NCI-H82 treated with DMSO at 0.1 percent for 48 hours (cell line): ENCODE measurements at regions not wholly inside any gene's neighbourhood (a gene's known extent, or its start where the extent isn't known, plus 50 kb on each side); places are given as distances from the start of the nearest gene placed in this dataset.

ENCODE experiments used
- DNase-seq: peaks from one replicate; lab custom pipeline; 2025; ENCODE audit not compliant: unreplicated experiment; lab: John Stamatoyannopoulos, UW

DNA sequence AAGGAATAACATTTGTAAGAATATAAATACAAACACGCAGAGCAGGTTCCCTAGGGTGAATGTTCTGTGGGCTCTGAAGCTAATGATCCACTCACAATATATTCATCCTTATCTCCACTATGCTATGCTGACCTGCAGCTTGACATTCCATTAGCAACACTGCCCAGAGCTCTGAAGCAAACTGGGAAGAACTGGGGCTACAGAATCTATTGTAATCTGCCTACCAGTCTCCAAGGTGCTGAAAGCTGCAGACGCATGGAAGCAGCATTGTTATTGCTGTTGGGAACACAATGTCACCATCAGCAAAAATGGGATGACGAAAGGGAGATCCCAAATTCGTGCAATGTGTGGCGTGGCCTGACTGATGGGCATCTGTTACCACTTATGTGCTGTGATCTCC lies 316.7 kb upstream of the RORA start:
- DNase-seq: no peak

DNA sequence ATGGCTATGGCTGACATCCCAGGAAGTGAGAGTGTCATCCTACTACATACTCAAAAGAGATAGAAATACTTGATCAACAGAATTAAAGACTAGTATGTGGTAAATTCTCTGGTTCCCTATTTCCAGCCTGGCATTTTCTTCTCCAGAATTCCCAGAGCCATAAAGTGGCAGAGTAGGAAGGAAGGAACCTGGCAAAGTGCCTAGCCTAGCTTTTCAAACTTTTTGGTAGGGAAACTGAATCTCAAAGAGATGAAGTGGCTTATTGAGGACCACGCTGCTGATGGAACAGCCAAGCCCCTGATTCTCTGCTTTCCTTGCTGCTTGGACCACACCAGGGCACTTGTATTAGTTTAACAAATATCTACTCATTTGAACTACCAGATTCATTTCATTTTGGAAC lies 312.4 kb upstream of the RORA start:
- DNase-seq: no peak

DNA sequence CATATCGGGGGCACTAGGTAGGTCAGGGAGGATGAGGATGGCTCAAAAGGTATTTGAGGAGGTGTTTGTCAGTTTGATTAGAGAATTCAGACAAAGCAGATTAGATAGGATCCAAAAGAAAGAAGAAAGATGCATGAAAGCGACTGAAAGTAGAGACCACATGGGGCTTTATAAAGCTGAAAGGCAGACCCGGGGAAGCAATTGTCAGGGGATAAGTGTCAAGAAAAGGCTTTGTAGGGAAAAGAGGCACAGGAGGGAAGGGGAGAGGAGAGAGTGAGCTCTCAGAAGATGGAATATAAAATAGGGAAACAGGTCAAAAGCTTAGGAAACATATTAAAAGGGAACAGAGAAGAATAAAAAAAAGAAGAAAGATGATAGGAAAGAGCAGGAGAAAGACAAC lies 308.2 kb upstream of the RORA start:
- no peak for DNase-seq

DNA sequence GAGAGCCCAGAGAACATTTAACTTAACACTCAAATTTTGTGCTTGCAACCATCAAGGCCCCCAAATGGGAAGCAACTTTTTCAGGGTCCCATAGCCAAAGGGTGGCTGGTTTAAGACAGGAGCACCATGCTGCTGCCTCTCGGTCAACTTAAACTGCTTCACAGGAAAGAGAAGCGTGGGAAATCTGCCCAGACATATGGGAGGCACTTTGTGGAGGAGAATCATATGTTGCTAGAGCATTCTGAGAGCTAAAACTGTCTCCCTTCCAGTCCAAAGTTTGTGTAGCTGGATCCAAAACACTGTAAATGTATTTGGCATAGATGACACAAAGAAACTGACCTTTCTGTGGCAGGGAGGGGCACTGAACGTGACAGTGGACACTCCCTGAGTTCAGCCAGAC lies 305.9 kb upstream of the RORA start:
- DNase-seq: no peak

DNA sequence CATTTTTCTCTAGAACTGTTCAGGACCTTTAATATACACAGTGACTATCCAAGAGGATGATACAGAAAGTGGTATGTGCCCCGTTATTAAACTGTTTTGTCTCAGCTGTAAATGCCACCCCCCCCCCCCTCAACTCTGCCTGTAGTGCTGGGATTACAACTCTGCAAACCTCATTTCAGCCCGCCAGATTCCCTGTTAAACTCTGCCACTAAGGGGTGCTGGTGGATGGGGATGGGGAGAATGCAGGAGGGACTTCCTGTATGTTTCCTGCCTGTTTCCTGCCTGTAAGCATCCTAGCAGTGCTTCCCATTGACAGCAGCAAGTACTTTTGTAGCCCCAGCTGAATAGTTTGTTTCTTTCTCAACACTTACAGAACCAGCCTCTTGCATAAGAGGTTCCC lies 301.7 kb upstream of the RORA start:
- peak; percentile 15 for DNase-seq

DNA sequence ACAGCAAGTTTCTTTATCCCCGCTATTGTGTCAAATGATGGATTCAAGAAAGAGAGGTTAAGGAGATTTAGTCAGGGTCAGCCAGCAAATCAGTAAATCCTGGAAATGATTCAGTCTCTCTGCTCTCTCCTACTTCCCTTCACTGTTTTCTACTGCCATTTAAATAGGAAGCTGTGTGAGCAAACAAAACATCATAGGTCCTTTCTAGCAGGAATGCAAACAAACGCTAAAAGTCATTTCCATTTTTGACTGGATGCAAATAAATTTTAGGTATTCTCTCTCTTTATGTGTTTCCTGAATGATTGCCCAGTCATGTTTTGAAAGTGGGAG lies 299.4 kb upstream of the RORA start:
- no peak for DNase-seq

DNA sequence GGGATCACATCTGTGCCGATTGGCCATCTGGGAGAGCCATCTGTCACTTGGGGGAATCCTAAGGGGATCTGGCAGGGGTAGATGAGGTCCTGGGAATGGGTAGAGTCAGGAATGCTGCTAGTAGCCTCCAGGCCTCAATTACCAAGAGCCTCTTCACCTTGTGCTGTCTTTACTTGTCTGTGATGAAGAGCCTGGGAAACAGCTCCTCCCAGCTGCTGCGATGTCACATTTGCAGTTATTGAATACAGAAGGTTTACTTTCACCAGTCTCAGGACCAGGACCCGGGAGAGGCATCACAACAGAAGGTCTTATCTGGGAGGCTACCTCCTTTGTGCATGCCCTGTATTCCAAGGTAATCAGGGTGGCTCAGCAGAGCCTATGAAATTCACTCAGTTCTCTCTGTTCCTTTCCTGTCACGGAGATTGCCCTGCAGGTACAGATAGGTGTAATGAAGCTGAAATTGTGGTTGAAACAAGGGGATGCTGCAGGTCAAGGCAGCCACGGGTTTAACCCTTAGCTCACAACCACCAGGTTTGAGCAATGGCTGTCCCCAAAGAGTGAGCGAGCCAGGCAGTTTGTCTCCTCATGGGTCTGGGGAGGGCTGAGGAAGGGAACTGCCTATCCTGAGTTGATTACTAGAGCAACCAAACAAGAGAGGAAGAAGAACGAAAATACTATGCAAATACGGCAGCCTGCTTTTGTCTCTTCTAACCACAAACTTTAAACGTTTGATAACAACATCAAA lies 298.9 kb upstream of the RORA start:
- DNase-seq: peak; percentile 80

DNA sequence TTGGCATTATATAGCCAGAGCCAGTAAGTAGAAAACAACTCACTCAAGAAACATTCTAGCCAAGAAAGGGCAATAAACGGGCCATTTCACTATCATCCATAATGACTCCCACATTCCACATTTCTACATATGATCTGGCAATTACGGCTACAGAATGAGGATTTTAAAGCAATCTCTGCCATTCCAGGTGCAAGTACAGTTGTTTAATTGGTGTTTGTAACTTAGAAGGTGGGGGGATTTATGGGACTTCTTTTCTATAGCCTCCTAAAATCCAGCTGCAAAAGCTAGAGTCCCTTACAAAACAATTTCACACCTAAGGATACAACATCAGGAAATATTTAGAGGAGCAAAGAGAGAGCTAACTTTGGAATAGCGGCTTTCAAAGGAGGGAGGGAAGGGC lies 295.4 kb upstream of the RORA start:
- no peak for DNase-seq

DNA sequence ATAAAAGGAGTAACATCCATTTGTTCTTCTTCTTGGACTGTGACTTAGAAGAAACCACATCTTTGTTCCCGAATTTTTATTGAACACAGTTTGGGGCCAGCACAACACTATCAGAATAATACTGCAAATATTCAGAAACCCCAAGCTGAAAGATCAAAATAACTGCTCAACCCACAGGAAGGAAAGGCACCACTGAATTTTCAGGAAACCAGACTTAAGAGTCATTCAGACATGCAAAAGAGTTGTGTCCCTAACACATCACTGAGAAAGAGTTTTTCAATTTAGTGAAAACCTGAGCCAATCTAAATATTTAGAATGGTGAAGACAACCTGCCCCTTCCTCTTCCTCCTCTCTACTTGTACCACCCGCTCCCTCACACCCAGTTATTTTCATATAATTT lies 295.0 kb upstream of the RORA start:
- no peak for DNase-seq

DNA sequence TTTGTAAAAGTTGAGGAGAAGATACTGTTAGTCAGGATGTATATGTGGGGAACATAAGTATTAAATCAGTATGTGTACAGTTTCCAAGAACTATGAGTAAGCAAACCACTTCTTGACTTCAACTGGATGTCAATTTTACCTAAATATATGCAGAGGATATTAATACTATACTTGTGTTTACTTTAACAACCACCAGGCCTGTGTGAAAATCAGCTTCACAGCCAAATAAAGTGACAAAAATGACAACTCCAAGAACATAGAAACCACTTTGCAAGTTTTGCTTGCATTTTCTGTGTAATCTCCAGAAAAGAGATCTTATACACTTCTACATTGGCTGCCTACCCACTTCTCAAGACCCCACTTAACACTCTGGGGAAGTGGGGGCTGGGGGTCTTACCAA lies 293.3 kb upstream of the RORA start:
- no peak for DNase-seq

DNA sequence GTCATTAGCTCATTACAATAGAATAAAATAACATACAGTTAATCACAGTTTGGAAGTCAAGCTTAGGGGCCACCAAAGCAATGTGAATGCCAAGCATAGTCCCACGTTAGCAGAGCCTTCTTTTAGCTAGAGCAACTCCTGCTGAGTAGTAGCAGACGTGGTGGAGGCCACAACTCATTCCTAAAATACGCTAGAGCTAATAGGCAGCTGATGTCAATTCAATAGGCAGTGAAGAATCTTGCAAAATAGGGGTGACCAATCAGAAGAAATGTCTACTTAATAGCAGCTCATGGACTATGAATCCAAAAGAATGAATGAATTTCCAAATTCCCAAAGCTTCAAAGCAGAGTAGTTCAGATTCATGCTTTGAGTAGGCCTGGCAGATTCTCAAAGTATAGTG lies 292.9 kb upstream of the RORA start:
- DNase-seq: no peak

DNA sequence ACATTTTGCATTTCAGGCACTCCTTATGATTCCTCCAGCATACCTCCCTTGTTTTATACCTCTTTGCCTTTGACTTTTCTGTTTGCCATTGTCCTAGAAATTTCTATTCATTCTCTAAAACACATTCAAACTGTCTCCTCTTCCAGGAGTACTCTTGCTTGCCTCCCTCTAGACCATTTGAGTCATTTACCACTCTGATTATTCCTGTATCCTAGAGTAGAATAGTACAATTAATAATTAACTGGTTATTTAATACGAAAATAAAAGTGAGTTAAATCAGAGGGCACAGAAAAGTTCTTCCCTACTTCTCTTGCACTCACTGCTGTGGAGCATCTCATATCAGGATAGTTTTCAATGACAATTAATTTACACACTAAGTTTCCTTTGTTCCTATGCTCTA lies 290.2 kb upstream of the RORA start:
- no peak for DNase-seq

DNA sequence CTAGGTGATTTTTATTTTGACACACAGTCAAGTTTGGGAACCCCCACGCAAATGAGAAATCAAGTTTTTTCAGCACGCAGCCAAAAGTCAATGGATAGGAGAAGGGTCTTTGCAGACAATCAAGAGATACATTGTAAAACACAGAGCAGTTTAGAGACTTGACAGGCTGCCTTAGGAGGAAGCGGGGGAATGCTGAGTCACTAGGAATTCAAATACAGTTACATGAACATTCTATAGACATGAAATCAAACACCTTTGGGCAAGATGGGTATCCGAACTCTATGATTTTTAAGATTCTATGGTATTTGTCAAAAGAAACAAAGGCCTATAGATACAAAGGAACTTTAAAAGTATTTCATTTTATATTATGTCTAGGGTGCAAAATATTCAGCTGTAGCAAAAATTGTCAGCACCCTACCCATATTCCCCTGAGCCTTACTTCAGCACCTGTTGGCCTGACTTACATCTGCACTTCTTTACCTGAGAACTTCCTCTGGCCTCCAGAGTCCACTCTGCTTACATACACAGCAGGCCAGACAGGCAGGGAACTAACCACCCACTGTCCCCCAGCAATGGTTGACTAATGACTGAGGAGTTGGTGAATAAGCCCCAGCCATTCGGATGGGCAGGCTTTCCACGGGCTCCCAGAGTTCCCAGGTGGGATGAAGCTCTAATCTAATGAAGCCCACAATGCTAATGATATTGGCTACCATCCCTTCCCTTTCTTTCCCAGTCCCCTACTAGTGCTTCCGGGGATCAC lies 289.3 kb upstream of the RORA start:
- no peak for DNase-seq

DNA sequence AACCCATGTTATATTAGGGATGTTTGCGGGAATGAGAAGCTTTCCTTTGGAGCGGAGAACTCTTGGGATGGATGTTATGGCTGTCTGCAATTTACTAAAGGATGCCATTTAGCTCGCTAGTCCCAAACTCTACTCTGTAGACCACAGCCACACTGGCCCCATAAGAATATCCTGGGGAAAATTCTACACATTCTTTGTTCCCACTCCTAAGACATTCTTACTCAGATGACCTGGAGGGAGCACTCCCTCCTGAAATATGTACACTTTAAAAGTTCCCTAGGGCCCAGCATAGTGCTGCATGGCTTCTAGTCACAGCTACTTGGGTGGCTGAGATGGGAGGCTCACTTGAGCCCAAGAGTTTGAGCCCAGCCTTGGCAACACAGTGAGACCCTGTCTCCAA lies 288.7 kb upstream of the RORA start:
- DNase-seq: no peak

DNA sequence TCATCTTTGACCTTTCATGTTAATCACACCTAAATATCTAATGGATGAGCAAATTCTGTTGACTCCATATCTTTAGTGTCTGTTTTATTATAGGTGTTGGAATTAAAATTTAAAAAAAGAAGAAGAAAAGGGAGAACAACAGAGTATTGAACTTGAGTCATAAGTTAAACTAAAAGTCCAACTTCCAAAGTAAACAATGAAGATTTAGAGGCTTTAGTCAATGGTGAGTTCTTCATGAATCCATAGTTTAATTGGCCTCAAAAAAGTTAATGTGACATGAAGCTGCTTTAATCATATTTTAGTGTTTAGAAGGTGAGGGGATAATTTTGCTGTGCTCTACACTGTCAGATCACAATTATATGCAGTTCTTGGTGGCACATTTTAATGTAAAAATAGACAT lies 288.2 kb upstream of the RORA start:
- no peak for DNase-seq

DNA sequence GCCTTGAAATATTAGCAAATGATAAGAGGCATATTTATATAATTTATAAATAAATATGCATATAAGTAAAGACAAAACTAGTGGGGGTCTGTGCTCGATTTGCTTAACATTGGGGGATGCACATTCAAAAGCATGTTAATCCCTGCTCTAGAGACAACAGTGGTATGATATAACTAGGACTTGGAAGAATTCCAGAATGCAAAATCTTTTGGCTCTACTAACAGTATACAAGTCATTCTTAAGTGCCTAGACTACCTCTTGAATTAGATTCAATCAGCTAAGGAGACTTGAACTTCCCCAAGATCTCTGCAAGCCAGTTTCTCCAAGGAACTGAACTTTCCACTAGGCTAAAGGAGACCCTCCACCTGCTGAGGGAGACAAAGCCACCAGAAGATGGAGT lies 282.7 kb upstream of the RORA start:
- no peak for DNase-seq

DNA sequence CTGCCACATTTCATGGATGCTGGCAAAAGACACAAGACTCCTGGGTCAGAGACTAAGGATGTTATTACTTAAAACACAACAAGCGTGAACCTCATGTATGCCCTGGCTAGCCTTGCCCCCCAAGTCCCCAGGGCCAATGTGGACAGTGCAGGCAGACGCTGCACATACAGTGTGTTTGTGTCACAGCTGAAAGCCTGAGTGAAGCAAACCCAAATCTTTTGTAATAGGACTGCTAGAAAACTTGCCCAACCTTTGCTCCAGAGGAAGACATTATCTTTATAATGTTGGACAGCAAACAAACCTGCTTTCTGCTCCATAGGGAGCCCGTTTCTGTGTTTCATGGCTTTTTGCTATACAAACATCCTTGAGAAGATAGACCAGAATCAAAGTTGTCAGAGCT lies 282.0 kb upstream of the RORA start:
- no peak for DNase-seq

DNA sequence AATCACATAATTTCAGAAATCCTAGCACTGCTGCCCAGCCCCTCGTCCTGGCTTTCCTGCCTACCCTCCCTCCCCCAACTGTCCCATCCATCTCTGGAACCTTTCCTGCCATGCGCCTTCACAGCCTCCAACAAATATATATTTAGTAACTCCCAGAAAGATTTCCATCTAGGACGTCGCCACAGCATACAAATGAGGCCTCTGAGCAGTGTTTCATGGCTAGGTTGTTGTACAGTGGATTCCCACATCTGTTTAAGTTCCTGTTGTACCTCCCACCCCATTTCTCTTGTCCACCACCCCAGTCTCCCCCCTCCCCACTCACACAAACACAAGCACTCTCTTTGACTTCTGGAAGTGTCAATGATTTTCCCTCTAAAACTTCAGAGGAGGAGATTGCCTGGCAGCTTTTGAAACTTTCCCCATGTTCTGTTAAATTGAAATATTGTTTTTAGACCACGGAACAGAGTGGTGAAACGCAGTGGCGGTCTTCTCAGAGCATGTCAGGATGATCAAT lies 280.3 kb upstream of the RORA start:
- no peak for DNase-seq

DNA sequence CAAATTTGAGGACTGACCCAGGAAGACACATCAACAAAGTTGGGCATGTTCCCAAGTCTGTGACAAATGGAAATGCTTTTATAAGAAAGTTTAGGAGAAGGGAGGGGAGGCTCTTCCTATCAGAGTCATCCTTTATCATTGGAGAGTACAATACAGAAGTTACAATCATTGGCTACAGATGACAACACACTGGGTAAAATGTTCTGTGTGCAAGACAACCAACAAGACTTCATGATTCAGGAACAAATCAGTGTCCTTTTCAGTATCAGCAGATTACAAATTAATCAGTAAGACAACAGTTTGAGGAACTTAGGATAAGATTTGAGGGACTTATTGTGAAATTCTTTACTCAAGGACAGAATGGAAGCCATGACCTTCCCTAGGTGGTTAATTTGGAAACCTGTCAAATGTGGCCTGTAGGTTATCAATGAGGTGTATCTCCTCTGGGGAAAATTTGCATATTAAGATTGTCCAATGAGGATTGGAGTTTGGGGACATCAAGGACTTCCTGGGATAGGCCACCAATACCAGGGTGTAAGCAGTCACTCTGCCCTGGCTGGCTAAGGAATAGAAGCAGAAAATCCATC lies 274.4 kb upstream of the RORA start:
- no peak for DNase-seq

DNA sequence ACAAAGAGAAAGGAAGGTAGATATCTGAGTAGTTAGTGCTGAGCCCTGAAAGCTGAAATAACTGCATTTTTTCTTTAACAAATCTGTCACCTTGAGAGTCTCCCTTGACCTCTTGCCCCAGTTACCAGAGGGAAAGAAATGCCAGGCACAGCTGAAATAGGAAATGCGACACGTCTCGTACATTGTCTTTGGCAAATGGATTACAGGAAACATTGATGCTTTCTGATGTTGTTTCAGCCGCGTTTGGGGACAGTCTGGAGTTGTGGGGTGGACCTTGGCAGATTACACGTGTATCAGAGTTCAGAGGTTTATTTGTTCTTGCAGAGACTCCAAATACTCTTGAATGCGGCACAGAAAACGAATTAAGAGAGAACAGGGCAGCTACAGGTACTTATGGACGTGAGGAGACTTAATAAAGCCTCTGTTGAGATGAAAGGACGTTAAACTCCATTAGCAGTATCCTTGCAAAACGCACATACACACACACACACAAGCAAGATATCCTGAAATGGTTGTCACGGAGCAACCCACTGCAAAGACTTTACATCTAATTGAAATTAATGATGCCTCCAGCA lies 272.8 kb upstream of the RORA start:
- DNase-seq: no peak

DNA sequence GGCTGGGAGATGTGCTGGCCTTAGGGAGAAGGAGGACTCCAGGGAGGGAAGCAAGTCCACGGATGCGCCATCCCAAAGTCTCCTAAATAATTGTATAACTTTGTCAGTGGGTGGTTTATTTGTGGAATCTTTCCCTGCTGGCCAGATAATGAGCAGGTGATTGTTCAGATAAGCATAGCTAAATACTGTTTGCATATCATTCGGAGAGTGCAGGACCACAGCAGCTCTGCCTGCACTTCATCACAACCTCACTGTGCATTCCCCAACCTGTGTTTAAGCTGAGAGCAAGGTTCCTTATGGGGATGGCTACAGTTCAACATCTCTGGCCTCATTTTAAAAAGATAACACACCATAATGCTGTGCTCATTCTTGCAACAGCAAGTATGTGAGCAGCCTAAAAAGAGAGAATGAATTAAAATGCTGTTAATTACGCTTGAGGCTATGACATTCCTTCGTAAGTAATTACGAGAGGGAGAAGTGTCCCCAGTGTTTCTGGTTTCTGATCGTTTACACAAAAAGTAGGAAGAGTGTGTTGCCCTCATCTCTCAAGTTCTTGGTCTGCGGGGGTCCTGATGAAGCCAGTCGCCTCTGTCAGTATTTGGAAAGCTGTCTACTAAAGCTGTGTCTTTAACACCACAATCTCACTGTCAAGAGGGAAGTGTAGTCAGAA lies 272.0 kb upstream of the RORA start:
- DNase-seq: no peak

DNA sequence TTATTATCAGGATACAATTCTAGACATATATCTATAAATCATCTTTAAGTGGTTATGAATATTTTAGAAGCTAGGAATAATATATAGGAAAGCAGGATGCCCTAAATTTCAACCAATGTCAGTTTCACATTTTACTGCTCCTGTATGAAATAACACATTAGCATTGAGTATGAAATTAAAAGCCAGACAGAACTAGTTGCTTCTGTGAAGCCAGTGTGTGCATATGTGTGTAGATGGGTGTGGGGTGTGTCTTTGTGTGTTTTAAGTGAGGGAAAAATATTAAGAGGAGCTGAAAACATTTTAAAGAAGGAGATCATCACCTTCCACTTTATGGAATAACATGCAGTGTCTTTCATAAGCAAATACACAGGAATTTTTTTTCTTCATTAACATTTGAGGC lies 271.4 kb upstream of the RORA start:
- no peak for DNase-seq
